CD8-positive, alpha-beta memory T cell (primary cell): ENCODE measurements at regions not wholly inside any gene's neighbourhood (a gene's known extent, or its start where the extent isn't known, plus 50 kb on each side); places are given as distances from the start of the nearest gene placed in this dataset.
"Not testable (repeated sequence)": the region's sequence is repeated elsewhere in the genome, so short reads cannot be mapped to it uniquely, and the experiment has no call there.

Source experiments
- CTCF ChIA-PET: fragments of 350-600 bp; sonication (Branson Sonifier 250); formaldehyde crosslinking; loops from one replicate; lab custom pipeline; 2021; ENCODE audit warnings: antibody characterized with exemption; lab: Charles Lee
- POLR2A ChIA-PET: fragments of 350-600 bp; sonication (Branson Sonifier 250); formaldehyde crosslinking; loops from one replicate; lab custom pipeline; 2021; ENCODE audit warnings: antibody characterized with exemption; lab: Charles Lee
- DNase-seq, 5 donors: peaks; one replicate each; pipeline versions ENCODE4 v3.0.0 to v3.0.0-alpha.2; 2020 to 2022; ENCODE audit warnings: mixed read lengths in 1 of 5
- H3K27ac ChIP-seq: one replicate; pipeline ENCODE4 v1.7.0; 2013; ENCODE audit warnings: low read depth, mild to moderate bottlenecking, low read length, moderate library complexity
- H3K27me3 ChIP-seq: 2 replicates; pipeline ENCODE4 v1.7.0; 2013; ENCODE audit warnings: low read length, mild to moderate bottlenecking; ENCODE audit not compliant: insufficient read depth, poor library complexity, severe bottlenecking
- H3K36me3 ChIP-seq: 2 replicates; pipeline ENCODE4 v1.7.0; 2013; ENCODE audit warnings: mild to moderate bottlenecking, low read length, moderate library complexity; ENCODE audit not compliant: insufficient read depth
- H3K4me1 ChIP-seq: 2 replicates; pipeline ENCODE4 v1.7.0; 2013; ENCODE audit warnings: mild to moderate bottlenecking, low read length, moderate library complexity; ENCODE audit not compliant: insufficient read depth
- H3K4me3 ChIP-seq: 2 replicates; pipeline ENCODE4 v1.7.0; 2013; ENCODE audit warnings: mild to moderate bottlenecking, low read length
- H3K9me3 ChIP-seq: 2 replicates; pipeline ENCODE4 v1.7.0; 2013; ENCODE audit warnings: mild to moderate bottlenecking, low read length
- H3K27ac Mint-ChIP-seq, 8 donors: one replicate each; pipeline ENCODE4 v1.8.0; 2020 to 2021; ENCODE audit warnings: mixed read lengths in 8 of 8, mild to moderate bottlenecking in 6 of 8, inconsistent platforms in 3 of 8, moderate library complexity in 3 of 8
- H3K27me3 Mint-ChIP-seq, 2 donors: one replicate each; pipeline ENCODE4 v1.8.0; 2020 to 2021; ENCODE audit warnings: mixed read lengths in 2 of 2, mild to moderate bottlenecking in 1 of 2, moderate library complexity in 1 of 2
- H3K36me3 Mint-ChIP-seq, 3 donors: one replicate each; pipeline ENCODE4 v1.8.0; 2020 to 2021; ENCODE audit warnings: mixed read lengths in 3 of 3, inconsistent platforms in 1 of 3, mild to moderate bottlenecking in 1 of 3
- H3K4me1 Mint-ChIP-seq, 3 donors: one replicate each; pipeline ENCODE4 v1.8.0; 2020 to 2021; ENCODE audit warnings: mixed read lengths in 3 of 3, inconsistent platforms in 1 of 3, mild to moderate bottlenecking in 1 of 3
- H3K4me3 Mint-ChIP-seq, 7 donors: one replicate each; pipeline ENCODE4 v1.8.0; 2020 to 2021; ENCODE audit warnings: mixed read lengths in 7 of 7, mild to moderate bottlenecking in 6 of 7, moderate library complexity in 4 of 7, inconsistent platforms in 2 of 7
- H3K9me3 Mint-ChIP-seq, 5 donors: one replicate each; pipeline ENCODE4 v1.8.0; 2020 to 2022; ENCODE audit warnings: mixed read lengths in 5 of 5, mild to moderate bottlenecking in 3 of 5, moderate library complexity in 2 of 5, inconsistent platforms in 1 of 5

DNA sequence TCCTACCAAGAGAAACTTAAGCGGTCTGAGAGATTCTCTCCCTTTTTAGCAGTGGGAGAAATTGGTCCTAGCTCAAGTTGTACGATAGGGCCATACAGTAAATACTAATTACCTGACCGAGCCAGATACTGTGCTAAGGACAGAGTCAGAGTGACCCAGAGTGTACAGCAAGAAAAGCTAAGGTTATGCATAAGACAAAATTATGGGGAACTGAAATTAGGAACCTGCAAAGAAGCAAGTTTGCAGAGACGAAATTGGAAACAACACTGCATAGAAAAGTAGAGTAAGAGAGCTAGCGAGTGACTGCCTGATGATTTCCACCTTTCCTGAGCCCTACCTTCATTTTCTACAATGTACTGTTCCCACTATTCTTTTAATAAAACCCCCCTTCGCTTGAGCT is 278.1 kb downstream of the NKX6-1 start:
- H3K9me3 Mint-ChIP-seq = peaks cover 0 to 13% (median 2%) of the 10 kb centered on the region in 5 donors
- POLR2A ChIA-PET = no interaction called here
- CTCF ChIA-PET = no interaction called here

DNA sequence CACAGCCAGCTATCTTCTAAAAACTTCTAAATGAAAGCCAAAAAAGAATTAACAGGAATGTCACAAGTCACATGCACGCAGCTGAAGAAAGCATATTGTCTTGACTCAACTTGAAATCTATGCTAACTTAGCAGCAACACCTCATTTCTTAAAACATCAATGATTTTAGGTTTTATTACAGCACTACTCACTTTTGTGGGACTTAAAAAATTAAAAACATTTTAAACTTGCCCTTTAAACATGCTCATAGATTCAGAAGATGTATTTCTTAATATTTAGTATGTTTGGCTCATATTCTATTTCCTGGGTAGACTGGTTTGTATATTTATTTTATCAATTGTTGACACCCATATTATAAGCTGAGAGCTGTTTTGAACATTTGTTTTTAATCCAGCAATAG is 279.4 kb downstream of the NKX6-1 start:
- CTCF ChIA-PET = no interaction called here
- no peaks in the 10 kb centered on the region for H3K4me1 ChIP-seq

More for the DNA sequence above, 278.1 kb downstream of the NKX6-1 start:
- Histone ChIP-seq H3K27ac (no peak overlapping the region), H3K4me1 (no peaks in the 10 kb centered on the region), H3K9me3 (no peaks in the 10 kb centered on the region), H3K4me3 (no peak overlapping the region), H3K27me3 (no peaks in the 10 kb centered on the region), H3K36me3 (no peaks in the 10 kb centered on the region)
- Mint-ChIP-seq H3K4me1 (no peaks in the 10 kb centered on the region), H3K27me3 (no peaks in the 10 kb centered on the region), H3K27ac (no peak overlapping the region), H3K4me3 (no peak overlapping the region), H3K36me3 (no peaks in the 10 kb centered on the region)
- DNase-seq = no peak

DNA sequence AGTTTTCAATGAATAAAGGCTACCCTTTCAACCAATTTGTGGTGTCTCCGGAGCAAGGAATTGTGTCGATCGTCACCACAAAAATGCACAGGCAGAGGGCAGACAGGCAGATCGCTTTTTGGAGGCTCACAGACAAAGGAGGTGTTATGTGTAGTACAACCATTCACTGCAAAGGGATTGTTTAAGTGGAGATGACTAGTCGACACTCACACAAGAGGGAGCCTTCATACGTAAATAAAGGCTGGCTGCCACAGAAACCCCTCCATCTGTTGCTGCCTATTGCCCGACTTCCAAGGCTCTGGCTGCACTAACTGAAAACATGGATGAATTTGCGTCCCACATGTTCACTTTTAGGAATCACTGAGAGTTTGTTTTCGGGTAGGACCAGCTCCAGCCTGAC is 281.1 kb downstream of the NKX6-1 start:
- Mint-ChIP-seq H3K36me3 (no peaks in the 10 kb centered on the region), H3K4me1 (no peaks in the 10 kb centered on the region), H3K4me3 (no peak overlapping the region), H3K27me3 (no peaks in the 10 kb centered on the region), H3K27ac (no peak overlapping the region), H3K9me3 (peaks cover 0 to 13% (median 0%) of the 10 kb centered on the region in 5 donors)
- H3K27ac ChIP-seq = no peak overlapping the region
- no peaks in the 10 kb centered on the region for H3K9me3 ChIP-seq
- no peaks in the 10 kb centered on the region for H3K36me3 ChIP-seq
- H3K4me3 ChIP-seq = no peak overlapping the region
- ChIA-PET CTCF (no interaction called here), POLR2A (no interaction called here)
- DNase-seq = no peak
- no peaks in the 10 kb centered on the region for H3K27me3 ChIP-seq
- H3K4me1 ChIP-seq = no peaks in the 10 kb centered on the region

More for the DNA sequence above, 279.4 kb downstream of the NKX6-1 start:
- POLR2A ChIA-PET = no interaction called here
- Mint-ChIP-seq H3K36me3 (no peaks in the 10 kb centered on the region), H3K9me3 (peaks cover 0 to 13% (median 2%) of the 10 kb centered on the region in 5 donors), H3K4me3 (no peak overlapping the region), H3K4me1 (no peaks in the 10 kb centered on the region), H3K27me3 (no peaks in the 10 kb centered on the region), H3K27ac (no peak overlapping the region)
- Histone ChIP-seq H3K4me3 (no peak overlapping the region), H3K27me3 (no peaks in the 10 kb centered on the region), H3K36me3 (no peaks in the 10 kb centered on the region), H3K27ac (no peak overlapping the region), H3K9me3 (no peaks in the 10 kb centered on the region)
- no peak for DNase-seq

DNA sequence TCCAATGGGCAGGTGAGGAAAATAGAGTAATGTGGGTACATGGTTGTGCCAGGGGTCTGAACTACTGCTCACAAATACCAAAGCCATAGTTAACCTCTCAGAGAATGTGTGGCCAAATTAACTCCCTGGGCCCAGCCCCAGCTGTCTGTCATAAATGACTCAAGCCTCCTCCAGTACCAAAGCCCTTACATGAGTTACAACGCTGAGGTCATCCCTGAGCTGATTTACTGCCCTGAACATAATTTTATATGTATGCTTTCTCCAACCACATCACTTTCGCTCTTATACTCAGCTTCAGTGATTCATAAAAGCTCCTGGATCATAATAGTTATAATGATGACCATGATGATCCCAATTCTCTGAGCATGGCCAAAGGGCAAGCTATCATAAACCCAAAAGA is 283.9 kb downstream of the NKX6-1 start:
- POLR2A ChIA-PET = no interaction called here
- no peaks in the 10 kb centered on the region for H3K36me3 ChIP-seq
- CTCF ChIA-PET = no interaction called here
- H3K4me3 ChIP-seq = no peak overlapping the region
- no peaks in the 10 kb centered on the region for H3K9me3 ChIP-seq
- no peaks in the 10 kb centered on the region for H3K36me3 Mint-ChIP-seq
- peaks cover 0 to 6% (median 3%) of the 10 kb centered on the region in 5 donors for H3K9me3 Mint-ChIP-seq
- no peak overlapping the region for H3K27ac Mint-ChIP-seq
- no peak overlapping the region for H3K27ac ChIP-seq
- no peaks in the 10 kb centered on the region for H3K4me1 ChIP-seq
- H3K4me3 Mint-ChIP-seq = no peak overlapping the region
- no peaks in the 10 kb centered on the region for H3K4me1 Mint-ChIP-seq
- no peak for DNase-seq
- H3K27me3 Mint-ChIP-seq = no peaks in the 10 kb centered on the region
- no peaks in the 10 kb centered on the region for H3K27me3 ChIP-seq

DNA sequence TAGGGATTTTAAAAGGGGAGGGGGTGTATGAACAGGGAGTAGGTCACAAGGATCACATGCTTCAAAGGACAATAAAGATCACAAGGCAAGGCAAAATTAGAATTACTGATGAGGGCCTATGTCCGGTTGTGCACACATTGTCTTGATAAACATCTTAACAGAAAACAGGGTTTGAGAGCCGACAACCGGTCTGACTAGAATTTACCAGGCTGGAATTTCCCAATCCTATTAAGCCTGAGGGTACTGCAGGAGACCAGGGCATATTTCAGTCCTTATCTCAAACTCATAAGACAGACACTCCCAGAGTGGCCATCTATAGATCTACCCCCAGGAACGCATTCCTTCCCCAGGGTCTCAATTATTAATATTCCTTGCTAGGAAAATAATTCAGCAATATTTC is 292.9 kb downstream of the NKX6-1 start:
- POLR2A ChIA-PET, H3K36me3 ChIP-seq, H3K36me3 Mint-ChIP-seq, H3K27ac ChIP-seq, H3K9me3 ChIP-seq, H3K4me1 Mint-ChIP-seq, H3K4me3 Mint-ChIP-seq, DNase-seq, H3K27me3 Mint-ChIP-seq, H3K4me1 ChIP-seq, CTCF ChIA-PET, H3K4me3 ChIP-seq, H3K27ac Mint-ChIP-seq, H3K27me3 ChIP-seq: not testable (repeated sequence)
- peaks cover 3 to 19% (median 11%) of the 10 kb centered on the region in 5 donors for H3K9me3 Mint-ChIP-seq

DNA sequence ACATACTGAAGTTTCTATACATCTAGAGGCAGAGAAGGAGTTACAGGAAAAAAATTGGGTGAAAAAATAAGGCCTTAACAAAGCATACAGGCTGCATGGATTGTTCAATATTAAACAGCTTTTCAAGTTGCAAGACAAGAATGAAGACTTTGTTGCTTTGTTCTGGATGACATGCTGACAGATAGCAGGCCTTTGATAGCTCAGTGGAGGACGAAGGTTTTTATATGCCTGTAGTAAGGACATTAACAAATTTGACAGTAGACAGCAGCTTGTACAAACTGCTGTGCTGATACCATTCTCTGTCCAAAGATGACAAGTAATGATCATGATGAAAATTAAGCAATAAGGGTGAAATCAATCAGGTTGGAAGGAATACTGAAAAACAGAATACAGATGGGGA is 309.9 kb downstream of the NKX6-1 start:
- Histone ChIP-seq H3K9me3 (no peaks in the 10 kb centered on the region), H3K4me3 (no peak overlapping the region), H3K36me3 (no peaks in the 10 kb centered on the region), H3K27me3 (no peaks in the 10 kb centered on the region), H3K4me1 (no peaks in the 10 kb centered on the region), H3K27ac (no peak overlapping the region)
- no peak overlapping the region for H3K4me3 Mint-ChIP-seq
- H3K27me3 Mint-ChIP-seq = no peaks in the 10 kb centered on the region
- POLR2A ChIA-PET = no interaction called here
- H3K36me3 Mint-ChIP-seq = no peaks in the 10 kb centered on the region
- H3K27ac Mint-ChIP-seq = no peak overlapping the region
- DNase-seq = no peak
- H3K9me3 Mint-ChIP-seq = peaks cover 0 to 2% (median 2%) of the 10 kb centered on the region in 5 donors
- CTCF ChIA-PET = no interaction called here
- H3K4me1 Mint-ChIP-seq = no peaks in the 10 kb centered on the region

DNA sequence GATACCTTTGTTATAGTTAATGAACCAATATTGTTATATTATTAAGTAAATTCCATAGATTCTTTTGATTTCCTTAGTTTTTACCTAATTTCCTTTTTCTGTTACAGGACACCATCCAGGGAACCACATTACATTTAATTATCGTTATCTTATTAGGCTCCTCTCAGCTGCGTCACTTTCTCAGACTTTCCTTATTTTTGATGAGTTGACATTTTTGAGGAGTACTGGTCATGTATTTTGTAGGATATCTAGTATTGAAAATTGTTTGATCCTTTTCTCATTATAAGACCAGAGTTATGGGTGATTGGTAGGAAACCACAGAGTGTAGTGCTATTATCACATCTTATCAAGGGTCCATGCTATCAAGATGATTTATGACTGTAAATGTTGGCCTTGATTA is 319.7 kb downstream of the NKX6-1 start:
- no peak overlapping the region for H3K27ac ChIP-seq
- no peak for DNase-seq
- Mint-ChIP-seq H3K27ac (no peak overlapping the region), H3K9me3 (peaks cover 0 to 4% (median 2%) of the 10 kb centered on the region in 5 donors), H3K4me3 (no peak overlapping the region), H3K36me3 (no peaks in the 10 kb centered on the region), H3K27me3 (peaks cover 0 to 2% of the 10 kb centered on the region in 2 donors), H3K4me1 (no peaks in the 10 kb centered on the region)
- no peaks in the 10 kb centered on the region for H3K36me3 ChIP-seq
- no peaks in the 10 kb centered on the region for H3K27me3 ChIP-seq
- no peaks in the 10 kb centered on the region for H3K9me3 ChIP-seq
- no peak overlapping the region for H3K4me3 ChIP-seq
- ChIA-PET CTCF (no interaction called here), POLR2A (no interaction called here)
- no peaks in the 10 kb centered on the region for H3K4me1 ChIP-seq

DNA sequence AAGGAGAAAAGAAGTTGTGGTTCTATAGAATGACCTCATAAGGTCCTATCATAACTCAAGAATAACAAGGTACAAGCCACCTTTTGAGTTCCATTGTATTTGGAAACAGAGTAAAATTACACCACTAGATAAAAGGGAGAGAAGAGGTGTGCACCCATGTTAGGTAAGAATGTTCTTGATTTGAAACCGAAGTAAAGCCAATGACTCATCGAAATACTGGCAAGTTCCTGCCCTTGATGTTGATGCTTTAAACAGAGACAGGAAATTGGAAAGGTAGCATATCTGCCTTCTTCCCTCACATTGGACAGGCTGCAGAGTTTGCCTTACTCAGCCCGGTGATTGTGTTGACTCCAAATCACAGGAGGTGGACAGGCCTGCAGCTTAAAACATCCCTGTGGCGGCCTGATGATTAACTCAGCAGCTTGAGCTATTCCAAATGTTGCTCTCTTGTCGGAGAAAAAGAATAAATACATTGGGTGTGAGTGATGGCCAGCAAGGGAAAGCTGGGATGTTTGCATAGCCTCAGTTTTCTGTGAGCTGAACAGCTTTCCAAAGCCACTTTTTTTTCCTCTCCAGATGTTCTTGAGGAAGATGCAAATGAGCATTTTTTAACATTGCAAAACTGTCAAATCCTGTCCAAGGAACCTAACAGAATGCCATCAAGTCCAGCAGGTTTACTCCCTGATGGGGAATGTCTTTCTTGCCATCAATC is 321.1 kb downstream of the NKX6-1 start:
- Histone ChIP-seq H3K27me3 (no peaks in the 10 kb centered on the region), H3K27ac (no peak overlapping the region), H3K4me3 (no peak overlapping the region), H3K4me1 (no peaks in the 10 kb centered on the region), H3K9me3 (no peaks in the 10 kb centered on the region), H3K36me3 (no peaks in the 10 kb centered on the region)
- ChIA-PET POLR2A (no interaction called here), CTCF (no interaction called here)
- no peak for DNase-seq
- peaks cover 0 to 4% (median 2%) of the 10 kb centered on the region in 5 donors for H3K9me3 Mint-ChIP-seq
- H3K4me3 Mint-ChIP-seq = no peak overlapping the region
- no peak overlapping the region for H3K27ac Mint-ChIP-seq
- H3K27me3 Mint-ChIP-seq = peaks cover 0 to 2% of the 10 kb centered on the region in 2 donors
- no peaks in the 10 kb centered on the region for H3K4me1 Mint-ChIP-seq
- no peaks in the 10 kb centered on the region for H3K36me3 Mint-ChIP-seq
